DND-41 (cell line): ENCODE measurements at regions not wholly inside any gene's neighbourhood (a gene's known extent, or its start where the extent isn't known, plus 50 kb on each side); places are given as distances from the start of the nearest gene placed in this dataset.

ENCODE experiments used
- ATAC-seq: fragments of 200-7000 bp; cut with Tn5 transposase; 3 replicates; pipeline ENCODE4 v1.9.1; 2021; ENCODE audit warnings: low read depth; ENCODE audit not compliant: insufficient read depth
- DNase-seq: peaks from one replicate; pipeline ENCODE4 v3.0.0-alpha.2; 2020
- H2AFZ ChIP-seq: 2 replicates; pipeline ENCODE4 v1.6.0; 2012; ENCODE audit warnings: low read depth, low read length
- H3K27ac ChIP-seq: 2 replicates; pipeline ENCODE4 v1.5.1; 2012; ENCODE audit warnings: low read length, inconsistent platforms
- H3K27me3 ChIP-seq: fragments of 200-600 bp; sonication (generic); 2 replicates; pipeline ENCODE4 v1.6.0; 2012; ENCODE audit warnings: low read length, mild to moderate bottlenecking, inconsistent platforms; ENCODE audit not compliant: insufficient read depth, poor library complexity
- H3K36me3 ChIP-seq: 2 replicates; pipeline ENCODE4 v1.5.1; 2012; ENCODE audit warnings: low read length, inconsistent platforms; ENCODE audit not compliant: insufficient read depth
- H3K4me1 ChIP-seq: 2 replicates; pipeline ENCODE4 v1.5.1; 2012; ENCODE audit warnings: mild to moderate bottlenecking, low read length; ENCODE audit not compliant: insufficient read depth
- H3K4me2 ChIP-seq: 2 replicates; pipeline ENCODE4 v1.6.0; 2012; ENCODE audit warnings: mild to moderate bottlenecking, moderate library complexity, low read length, inconsistent platforms; ENCODE audit not compliant: insufficient read depth
- H3K4me3 ChIP-seq, 2 experiments: fragments of 200-600 bp in 1 of 2; shearing (Covaris generic) in 1 of 2; 2 replicates each; pipeline ENCODE4 v1.5.1; 2012 to 2016; ENCODE audit warnings: inconsistent platforms in 2 of 2, low read length in 2 of 2, mild to moderate bottlenecking in 2 of 2, low read depth in 1 of 2, moderate library complexity in 1 of 2
- H3K79me2 ChIP-seq: 2 replicates; pipeline ENCODE4 v1.6.0; 2012; ENCODE audit warnings: low read length, inconsistent platforms; ENCODE audit not compliant: insufficient read depth
- H3K9ac ChIP-seq: 2 replicates; pipeline ENCODE4 v1.6.0; 2012; ENCODE audit warnings: low read depth, mild to moderate bottlenecking, inconsistent platforms, low read length, moderate library complexity
- H3K9me3 ChIP-seq: 2 replicates; pipeline ENCODE4 v1.5.1; 2012; ENCODE audit warnings: low read length, moderate library complexity, mild to moderate bottlenecking, inconsistent platforms; ENCODE audit not compliant: insufficient read depth, severe bottlenecking
- H4K20me1 ChIP-seq: 2 replicates; pipeline ENCODE4 v1.6.0; 2012; ENCODE audit warnings: low read length; ENCODE audit not compliant: insufficient read depth
- EZH2 ChIP-seq: IDR thresholded peaks from 3 replicates; pipeline ENCODE4 v1.6.1; 2012; ENCODE audit warnings: borderline replicate concordance, low read depth, mild to moderate bottlenecking, moderate library complexity, low read length, inconsistent platforms; ENCODE audit not compliant: severe bottlenecking
- TF ChIP-seq, protein P1 (sequence below): IDR thresholded peaks from 2 replicates; pipeline ENCODE4 v1.5.1; 2012; ENCODE audit warnings: borderline replicate concordance, low read length, moderate library complexity, mild to moderate bottlenecking; ENCODE audit not compliant: poor library complexity, severe bottlenecking; ENCODE audit errors: extremely low read depth

DNA sequence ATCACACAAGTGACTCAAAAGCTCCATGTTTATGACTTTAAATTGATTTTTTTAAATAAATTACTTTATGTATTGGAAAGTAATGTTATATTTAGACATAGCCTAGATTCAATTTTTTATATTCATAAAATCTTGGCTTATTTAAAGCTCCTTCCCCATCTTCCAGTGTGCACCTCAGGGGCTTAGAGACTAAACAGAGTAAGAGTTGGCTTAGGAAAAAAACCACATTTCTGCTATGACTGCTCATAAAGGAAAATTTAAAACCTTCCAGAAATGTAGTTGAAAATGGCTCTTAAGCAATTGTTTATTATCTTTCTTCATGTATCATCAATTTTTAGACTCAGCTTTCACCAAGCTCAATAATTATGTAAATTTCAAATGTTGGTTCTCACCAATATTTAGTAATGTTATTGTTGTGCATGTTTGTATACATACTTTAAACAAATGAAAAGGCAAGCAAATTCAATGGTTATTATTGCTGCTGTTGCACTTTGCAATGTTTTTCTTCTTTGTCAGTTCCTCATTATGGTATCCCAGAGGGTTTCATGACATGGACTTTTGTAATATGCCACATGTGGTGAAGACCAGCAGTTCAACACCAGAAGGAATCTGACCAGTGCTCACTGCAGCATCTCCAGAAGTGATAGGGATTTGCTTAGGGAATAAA, 700.1 kb upstream of the ANKRD30A start:
- Histone ChIP-seq H3K27me3 (no peaks in the 10 kb centered on the region), H3K9me3 (no peaks in the 10 kb centered on the region), H3K4me2 (no peak overlapping the region), H3K4me1 (peaks cover 5% of the 10 kb centered on the region; the same call in 1 of the 2 replicates), H3K79me2 (no peaks in the 10 kb centered on the region), H2AFZ (no peak overlapping the region), H3K27ac (no peak overlapping the region), H3K4me3 (no peak overlapping the region), H4K20me1 (no peaks in the 10 kb centered on the region), H3K36me3 (no peaks in the 10 kb centered on the region), H3K9ac (no peak overlapping the region)
- TF ChIP-seq EZH2: no peak
- TF ChIP-seq, protein P1, sequence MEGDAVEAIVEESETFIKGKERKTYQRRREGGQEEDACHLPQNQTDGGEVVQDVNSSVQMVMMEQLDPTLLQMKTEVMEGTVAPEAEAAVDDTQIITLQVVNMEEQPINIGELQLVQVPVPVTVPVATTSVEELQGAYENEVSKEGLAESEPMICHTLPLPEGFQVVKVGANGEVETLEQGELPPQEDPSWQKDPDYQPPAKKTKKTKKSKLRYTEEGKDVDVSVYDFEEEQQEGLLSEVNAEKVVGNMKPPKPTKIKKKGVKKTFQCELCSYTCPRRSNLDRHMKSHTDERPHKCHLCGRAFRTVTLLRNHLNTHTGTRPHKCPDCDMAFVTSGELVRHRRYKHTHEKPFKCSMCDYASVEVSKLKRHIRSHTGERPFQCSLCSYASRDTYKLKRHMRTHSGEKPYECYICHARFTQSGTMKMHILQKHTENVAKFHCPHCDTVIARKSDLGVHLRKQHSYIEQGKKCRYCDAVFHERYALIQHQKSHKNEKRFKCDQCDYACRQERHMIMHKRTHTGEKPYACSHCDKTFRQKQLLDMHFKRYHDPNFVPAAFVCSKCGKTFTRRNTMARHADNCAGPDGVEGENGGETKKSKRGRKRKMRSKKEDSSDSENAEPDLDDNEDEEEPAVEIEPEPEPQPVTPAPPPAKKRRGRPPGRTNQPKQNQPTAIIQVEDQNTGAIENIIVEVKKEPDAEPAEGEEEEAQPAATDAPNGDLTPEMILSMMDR: no peak
- DNase-seq (no peak), ATAC-seq (no peak)

DNA sequence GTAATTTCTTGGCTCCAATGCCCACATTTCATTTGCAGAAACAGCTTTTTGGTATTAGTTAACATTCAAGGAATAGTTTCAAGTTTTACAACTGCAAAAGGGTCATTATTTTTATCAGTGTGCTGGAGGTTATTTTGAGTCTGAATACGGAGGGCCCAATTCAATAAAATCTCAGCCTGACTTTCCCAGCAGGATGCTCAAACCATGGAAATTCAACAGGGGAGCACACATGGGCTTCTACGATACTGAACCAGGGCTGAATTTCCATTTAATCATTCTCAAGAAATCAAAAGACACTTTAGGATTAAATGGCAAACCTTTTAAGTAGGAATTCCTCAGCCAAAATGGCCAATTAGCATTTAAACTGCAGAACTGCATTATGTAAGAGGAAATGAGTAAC, 700.9 kb upstream of the ANKRD30A start:
- no peak overlapping the region for H2AFZ ChIP-seq
- no peak for DNase-seq
- no peaks in the 10 kb centered on the region for H3K79me2 ChIP-seq
- TF ChIP-seq, protein P1: no peak
- TF ChIP-seq EZH2: no peak
- no peaks in the 10 kb centered on the region for H3K9me3 ChIP-seq
- H3K4me1 ChIP-seq: peaks cover 5% of the 10 kb centered on the region; the same call in 1 of the 2 replicates
- no peak overlapping the region for H3K4me3 ChIP-seq
- no peak overlapping the region for H3K9ac ChIP-seq
- no peaks in the 10 kb centered on the region for H4K20me1 ChIP-seq
- no peaks in the 10 kb centered on the region for H3K36me3 ChIP-seq
- no peak overlapping the region for H3K4me2 ChIP-seq
- ATAC-seq: no peak
- H3K27ac ChIP-seq: no peak overlapping the region
- no peaks in the 10 kb centered on the region for H3K27me3 ChIP-seq

DNA sequence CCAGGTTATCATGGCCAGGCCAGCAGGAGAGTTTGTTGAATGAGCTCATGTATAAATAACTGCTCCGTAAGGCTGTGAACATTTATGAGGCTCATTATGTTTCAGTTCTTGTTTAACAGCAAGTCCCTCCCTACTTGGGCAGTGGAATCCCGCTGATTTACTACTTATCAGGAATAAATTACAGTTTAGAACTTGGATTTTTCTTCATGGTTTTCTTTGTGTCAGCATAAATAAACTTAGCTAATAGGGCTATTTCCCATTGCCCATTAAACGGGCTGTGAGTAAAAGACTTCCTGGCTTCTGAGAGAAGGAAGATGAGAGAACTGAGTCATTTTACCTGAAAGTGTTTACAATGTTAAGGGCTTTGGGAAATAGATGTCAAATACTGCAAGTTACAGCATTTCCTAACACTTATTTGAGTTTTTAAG, 701.6 kb upstream of the ANKRD30A start:
- Histone ChIP-seq H3K9ac (no peak overlapping the region), H3K27ac (no peak overlapping the region), H3K4me3 (no peak overlapping the region), H3K79me2 (no peaks in the 10 kb centered on the region), H3K4me2 (no peak overlapping the region), H3K4me1 (peaks cover 5% of the 10 kb centered on the region; the same call in 1 of the 2 replicates), H4K20me1 (no peaks in the 10 kb centered on the region), H3K9me3 (no peaks in the 10 kb centered on the region), H3K27me3 (no peaks in the 10 kb centered on the region), H3K36me3 (no peaks in the 10 kb centered on the region), H2AFZ (no peak overlapping the region)
- ATAC-seq (no peak), DNase-seq (no peak)
- TF ChIP-seq EZH2: no peak

DNA sequence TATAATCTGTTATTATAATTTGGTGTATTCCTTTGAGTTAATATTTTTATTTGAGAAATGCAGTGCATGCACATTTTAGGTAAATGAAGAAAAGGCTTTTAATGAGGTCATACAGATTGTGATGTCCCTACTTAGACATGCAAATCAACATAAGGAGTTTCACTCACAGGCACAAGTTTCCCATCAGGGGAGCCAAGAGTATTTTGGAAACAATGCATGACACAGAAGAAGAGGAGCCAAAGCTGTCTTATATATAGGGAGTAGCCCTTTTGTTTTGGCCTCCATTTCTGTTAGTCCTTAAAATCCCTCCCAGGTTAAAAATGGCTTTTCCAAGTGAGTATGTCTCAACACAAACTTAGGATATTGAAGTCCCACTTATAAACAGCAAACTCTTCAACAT, 703.4 kb upstream of the ANKRD30A start:
- H3K9ac ChIP-seq: no peak overlapping the region
- no peak overlapping the region for H3K4me2 ChIP-seq
- no peak overlapping the region for H3K4me3 ChIP-seq
- H3K27ac ChIP-seq: no peak overlapping the region
- H3K9me3 ChIP-seq: no peaks in the 10 kb centered on the region
- no peak for ATAC-seq
- peaks cover 5% of the 10 kb centered on the region; the same call in 1 of the 2 replicates for H3K4me1 ChIP-seq
- no peaks in the 10 kb centered on the region for H3K79me2 ChIP-seq
- no peaks in the 10 kb centered on the region for H3K27me3 ChIP-seq
- H2AFZ ChIP-seq: no peak overlapping the region
- TF ChIP-seq EZH2: no peak
- TF ChIP-seq, protein P1: no peak
- H4K20me1 ChIP-seq: no peaks in the 10 kb centered on the region
- no peaks in the 10 kb centered on the region for H3K36me3 ChIP-seq
- DNase-seq: no peak
